H9 (cell line): ENCODE measurements at regions not wholly inside any gene's neighbourhood (a gene's known extent, or its start where the extent isn't known, plus 50 kb on each side); places are given as distances from the start of the nearest gene placed in this dataset.

Experiments used
- DNase-seq: peaks from one replicate; pipeline ENCODE4 v3.0.0-alpha.2; 2017
- H2AFZ ChIP-seq: one replicate; pipeline ENCODE4 v1.6.1; 2013; ENCODE audit warnings: mild to moderate bottlenecking, low read length, control low read depth, moderate library complexity
- H2AK5ac ChIP-seq: 2 replicates; pipeline ENCODE4 v1.6.1; 2013; ENCODE audit warnings: low read length, control low read depth, mixed read lengths; ENCODE audit not compliant: insufficient read length
- H2BK120ac ChIP-seq: one replicate; pipeline ENCODE4 v1.6.1; 2013; ENCODE audit warnings: low read depth, mild to moderate bottlenecking, low read length, control low read depth, inconsistent platforms; ENCODE audit not compliant: poor library complexity, severe bottlenecking
- H2BK12ac ChIP-seq: 2 replicates; pipeline ENCODE4 v1.6.1; 2013; ENCODE audit warnings: low read length, control low read depth, mixed read lengths, low read depth; ENCODE audit not compliant: insufficient read length
- H2BK15ac ChIP-seq: 2 replicates; pipeline ENCODE4 v1.6.1; 2013; ENCODE audit warnings: low read depth, low read length, control low read depth
- H2BK20ac ChIP-seq: one replicate; pipeline ENCODE4 v1.6.1; 2013; ENCODE audit warnings: low read depth, mild to moderate bottlenecking, low read length, control low read depth, inconsistent platforms; ENCODE audit not compliant: poor library complexity, severe bottlenecking
- H2BK5ac ChIP-seq: 2 replicates; pipeline ENCODE4 v1.6.1; 2013; ENCODE audit warnings: low read length, control low read depth, mixed read lengths; ENCODE audit not compliant: insufficient read length
- H3K14ac ChIP-seq: 2 replicates; pipeline ENCODE4 v1.6.1; 2013; ENCODE audit warnings: low read length, control low read depth; ENCODE audit not compliant: insufficient read depth
- H3K18ac ChIP-seq: 2 replicates; pipeline ENCODE4 v1.6.1; 2013; ENCODE audit warnings: low read depth, mild to moderate bottlenecking, mixed read lengths, low read length, control low read depth; ENCODE audit not compliant: insufficient read length
- H3K23ac ChIP-seq: 2 replicates; pipeline ENCODE4 v1.6.1; 2013; ENCODE audit warnings: low read length, control low read depth, mixed read lengths, low read depth; ENCODE audit not compliant: insufficient read length
- H3K23me2 ChIP-seq: 2 replicates; pipeline ENCODE4 v1.6.1; 2013; ENCODE audit warnings: low read depth, mild to moderate bottlenecking, mixed read lengths, low read length, control low read depth; ENCODE audit not compliant: insufficient read length, poor library complexity, severe bottlenecking
- H3K27ac ChIP-seq: 2 replicates; pipeline ENCODE4 v1.5.1; 2013; ENCODE audit warnings: low read length, control low read depth, mixed read lengths, low read depth; ENCODE audit not compliant: insufficient read length
- H3K27me3 ChIP-seq: 2 replicates; pipeline ENCODE4 v1.6.1; 2013; ENCODE audit warnings: low read length, control low read depth, inconsistent platforms; ENCODE audit not compliant: insufficient read depth
- H3K4ac ChIP-seq: 2 replicates; pipeline ENCODE4 v1.6.1; 2013; ENCODE audit warnings: low read depth, mild to moderate bottlenecking, control low read depth, inconsistent platforms, low read length, moderate library complexity
- H3K4me1 ChIP-seq: 2 replicates; pipeline ENCODE4 v1.6.1; 2013; ENCODE audit warnings: low read length, control low read depth, inconsistent platforms; ENCODE audit not compliant: insufficient read depth
- H3K4me2 ChIP-seq: 2 replicates; pipeline ENCODE4 v1.6.1; 2013; ENCODE audit warnings: low read length, control low read depth, mixed read lengths; ENCODE audit not compliant: insufficient read length, insufficient read depth
- H3K56ac ChIP-seq: 2 replicates; pipeline ENCODE4 v1.6.1; 2013; ENCODE audit warnings: low read depth, mild to moderate bottlenecking, mixed read lengths, low read length, control low read depth; ENCODE audit not compliant: insufficient read length
- H3K79me1 ChIP-seq: 2 replicates; pipeline ENCODE4 v1.6.1; 2013; ENCODE audit warnings: low read depth, mild to moderate bottlenecking, moderate library complexity, low read length, control low read depth, inconsistent platforms; ENCODE audit not compliant: insufficient read depth, poor library complexity, severe bottlenecking
- H3K79me2 ChIP-seq: 2 replicates; pipeline ENCODE4 v1.6.1; 2013; ENCODE audit warnings: low read length, control low read depth, inconsistent platforms; ENCODE audit not compliant: insufficient read depth
- H3K9ac ChIP-seq: 2 replicates; pipeline ENCODE4 v1.6.1; 2013; ENCODE audit warnings: low read length, control low read depth, mixed read lengths; ENCODE audit not compliant: insufficient read length; ENCODE audit errors: extremely low read depth
- H3K9me3 ChIP-seq: one replicate; pipeline ENCODE4 v1.6.1; 2013; ENCODE audit warnings: low read depth, low read length, inconsistent platforms; ENCODE audit not compliant: control insufficient read depth
- H3T11ph ChIP-seq: one replicate; pipeline ENCODE4 v1.6.1; 2013; ENCODE audit warnings: mild to moderate bottlenecking, low read length, control low read depth, inconsistent platforms
- H4K20me1 ChIP-seq: one replicate; pipeline ENCODE4 v1.6.1; 2013; ENCODE audit not compliant: control insufficient read depth, insufficient read length, insufficient read depth
- H4K5ac ChIP-seq: 2 replicates; pipeline ENCODE4 v1.6.1; 2013; ENCODE audit warnings: low read depth, mild to moderate bottlenecking, mixed read lengths, low read length, control low read depth; ENCODE audit not compliant: insufficient read length
- H4K8ac ChIP-seq: replicated peaks from 2 replicates; pipeline ENCODE4 v1.6.1; 2013; ENCODE audit warnings: low read length, control low read depth, mixed read lengths, low read depth; ENCODE audit not compliant: insufficient read length
- H4K91ac ChIP-seq: 2 replicates; pipeline ENCODE4 v1.6.1; 2013; ENCODE audit warnings: low read depth, mild to moderate bottlenecking, moderate library complexity, mixed read lengths, low read length, control low read depth; ENCODE audit not compliant: insufficient read length
- H3K27ac Mint-ChIP-seq, 3 experiments: 2 replicates in 2 of 3; 3 replicates in 1 of 3; pipeline ENCODE4 v1.8.0; 2020 to 2021; ENCODE audit warnings: mixed read lengths in 3 of 3, mild to moderate bottlenecking in 1 of 3, moderate library complexity in 1 of 3
- H3K27me3 Mint-ChIP-seq: 2 replicates; pipeline ENCODE4 v1.8.0; 2021; ENCODE audit warnings: low read depth, mild to moderate bottlenecking, moderate library complexity, mixed read lengths
- H3K36me3 Mint-ChIP-seq, 3 experiments: 2 replicates in 2 of 3; 3 replicates in 1 of 3; pipeline ENCODE4 v1.8.0; 2020 to 2021; ENCODE audit warnings: low read depth in 3 of 3, mixed read lengths in 3 of 3; ENCODE audit not compliant: insufficient read depth in 1 of 3
- H3K4me1 Mint-ChIP-seq, 2 experiments: 2 replicates each; pipeline ENCODE4 v1.8.0; 2020; ENCODE audit warnings: mixed read lengths in 2 of 2
- H3K4me3 Mint-ChIP-seq, 2 experiments: 2 replicates in 1 of 2; 3 replicates in 1 of 2; pipeline ENCODE4 v1.8.0; 2020 to 2021; ENCODE audit warnings: mild to moderate bottlenecking in 2 of 2, mixed read lengths in 2 of 2, moderate library complexity in 1 of 2
- H3K9me3 Mint-ChIP-seq, 2 experiments: 2 replicates in 1 of 2; 3 replicates in 1 of 2; pipeline ENCODE4 v1.8.0; 2020; ENCODE audit warnings: mild to moderate bottlenecking in 2 of 2, mixed read lengths in 2 of 2, moderate library complexity in 1 of 2
- WGBS: extraction: QIAGEN DNeasy Blood & Tissue Kit; methylation state at CpG from one replicate; pipeline ENCODE4 v1.1.7; 2013; ENCODE audit warnings: missing lambda C conversion rate, low lambda C conversion rate, mixed read lengths; ENCODE audit not compliant: insufficient read length; ENCODE audit errors: extremely low coverage; 5-methylcytosine and 5-hydroxymethylcytosine counted together
- TF ChIP-seq, protein P1 (sequence below): fragments of 200-600 bp; sonication (generic); conservative IDR thresholded peaks from 3 replicates; pipeline ENCODE4 v1.8.0; 2021; ENCODE audit warnings: antibody characterized with exemption, mild to moderate bottlenecking

DNA sequence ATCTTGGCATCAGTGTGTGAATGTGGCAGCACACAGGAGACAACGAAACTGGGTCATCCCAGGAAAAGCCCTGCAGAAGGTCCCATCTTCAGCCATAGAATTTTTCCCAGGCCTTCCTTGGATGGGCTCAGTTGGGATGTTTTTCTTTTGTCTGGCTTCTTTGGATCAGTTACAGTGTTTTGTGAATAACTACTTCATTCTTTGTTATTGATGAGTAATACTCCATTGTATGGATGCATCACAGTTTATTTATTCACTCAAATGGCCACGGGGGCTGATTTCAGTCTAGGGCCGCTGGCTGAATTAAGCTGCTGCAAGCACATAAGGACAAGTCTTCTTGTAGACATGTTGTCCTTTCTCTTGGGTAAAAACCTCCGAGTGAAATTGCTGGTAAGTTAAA is 81.3 kb upstream of the CD93 start:
- H3K27ac Mint-ChIP-seq = no peak overlapping the region; a peak in 1 of 7 replicates
- H2AFZ ChIP-seq = no peak overlapping the region
- no peak overlapping the region for H3K9ac ChIP-seq

More for the DNA sequence above, 81.3 kb upstream of the CD93 start:
- Histone ChIP-seq H3K23me2 (no peaks in the 10 kb centered on the region), H3K27ac (no peak overlapping the region), H3K27me3 (no peaks in the 10 kb centered on the region), H3K9me3 (no peaks in the 10 kb centered on the region), H4K91ac (no peak overlapping the region), H2BK15ac (no peak overlapping the region), H3K23ac (no peak overlapping the region), H2BK5ac (no peak overlapping the region), H3K56ac (no peak overlapping the region), H3K14ac (no peak overlapping the region), H2BK120ac (no peak overlapping the region), H2AK5ac (no peak overlapping the region), H3K4ac (no peak overlapping the region), H3K4me1 (no peaks in the 10 kb centered on the region; the same call in 1 of the 2 replicates), H2BK12ac (no peak overlapping the region), H3K79me1 (no peaks in the 10 kb centered on the region), H4K8ac (no peak overlapping the region), H3K4me2 (no peak overlapping the region), H2BK20ac (no peak overlapping the region), H3K18ac (no peak overlapping the region), H4K20me1 (no peaks in the 10 kb centered on the region), H4K5ac (no peak overlapping the region), H3T11ph (no peak overlapping the region), H3K79me2 (no peaks in the 10 kb centered on the region)
- Mint-ChIP-seq H3K4me3 (no peak overlapping the region), H3K9me3 (no peaks in the 10 kb centered on the region), H3K27me3 (peaks cover 9% of the 10 kb centered on the region), H3K36me3 (no peaks in the 10 kb centered on the region; a peak in 1 of 7 replicates), H3K4me1 (peaks cover 7 to 8% of the 10 kb centered on the region in 2 experiments)
- WGBS = no CpG with 5 or more reads among the region's 4 CpGs
- TF ChIP-seq, protein P1, sequence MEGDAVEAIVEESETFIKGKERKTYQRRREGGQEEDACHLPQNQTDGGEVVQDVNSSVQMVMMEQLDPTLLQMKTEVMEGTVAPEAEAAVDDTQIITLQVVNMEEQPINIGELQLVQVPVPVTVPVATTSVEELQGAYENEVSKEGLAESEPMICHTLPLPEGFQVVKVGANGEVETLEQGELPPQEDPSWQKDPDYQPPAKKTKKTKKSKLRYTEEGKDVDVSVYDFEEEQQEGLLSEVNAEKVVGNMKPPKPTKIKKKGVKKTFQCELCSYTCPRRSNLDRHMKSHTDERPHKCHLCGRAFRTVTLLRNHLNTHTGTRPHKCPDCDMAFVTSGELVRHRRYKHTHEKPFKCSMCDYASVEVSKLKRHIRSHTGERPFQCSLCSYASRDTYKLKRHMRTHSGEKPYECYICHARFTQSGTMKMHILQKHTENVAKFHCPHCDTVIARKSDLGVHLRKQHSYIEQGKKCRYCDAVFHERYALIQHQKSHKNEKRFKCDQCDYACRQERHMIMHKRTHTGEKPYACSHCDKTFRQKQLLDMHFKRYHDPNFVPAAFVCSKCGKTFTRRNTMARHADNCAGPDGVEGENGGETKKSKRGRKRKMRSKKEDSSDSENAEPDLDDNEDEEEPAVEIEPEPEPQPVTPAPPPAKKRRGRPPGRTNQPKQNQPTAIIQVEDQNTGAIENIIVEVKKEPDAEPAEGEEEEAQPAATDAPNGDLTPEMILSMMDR = no peak
- no peak for DNase-seq
